Fibroblast of pulmonary artery (primary cell): ENCODE measurements at regions not wholly inside any gene's neighbourhood (a gene's known extent, or its start where the extent isn't known, plus 50 kb on each side); places are given as distances from the start of the nearest gene placed in this dataset.
"Not testable (repeated sequence)": the region's sequence is repeated elsewhere in the genome, so short reads cannot be mapped to it uniquely, and the experiment has no call there.

Experiments used
- DNase-seq: peaks from one replicate; pipeline ENCODE4 v3.0.0-alpha.2; 2010; ENCODE audit warnings: low read depth
- H3K4me3 ChIP-seq: replicated peaks from 2 replicates; pipeline ENCODE4 v1.5.1; 2011; ENCODE audit warnings: low read depth, mild to moderate bottlenecking, control low read depth, low read length, moderate library complexity
- TF ChIP-seq, protein P1 (sequence below): IDR thresholded peaks from 2 replicates; pipeline ENCODE4 v1.5.1; 2011; ENCODE audit warnings: mild to moderate bottlenecking, control low read depth, low read length, inconsistent platforms; ENCODE audit errors: missing control alignments

- H3K4me3 ChIP-seq, result no peak overlapping the region
- TF ChIP-seq, protein P1, sequence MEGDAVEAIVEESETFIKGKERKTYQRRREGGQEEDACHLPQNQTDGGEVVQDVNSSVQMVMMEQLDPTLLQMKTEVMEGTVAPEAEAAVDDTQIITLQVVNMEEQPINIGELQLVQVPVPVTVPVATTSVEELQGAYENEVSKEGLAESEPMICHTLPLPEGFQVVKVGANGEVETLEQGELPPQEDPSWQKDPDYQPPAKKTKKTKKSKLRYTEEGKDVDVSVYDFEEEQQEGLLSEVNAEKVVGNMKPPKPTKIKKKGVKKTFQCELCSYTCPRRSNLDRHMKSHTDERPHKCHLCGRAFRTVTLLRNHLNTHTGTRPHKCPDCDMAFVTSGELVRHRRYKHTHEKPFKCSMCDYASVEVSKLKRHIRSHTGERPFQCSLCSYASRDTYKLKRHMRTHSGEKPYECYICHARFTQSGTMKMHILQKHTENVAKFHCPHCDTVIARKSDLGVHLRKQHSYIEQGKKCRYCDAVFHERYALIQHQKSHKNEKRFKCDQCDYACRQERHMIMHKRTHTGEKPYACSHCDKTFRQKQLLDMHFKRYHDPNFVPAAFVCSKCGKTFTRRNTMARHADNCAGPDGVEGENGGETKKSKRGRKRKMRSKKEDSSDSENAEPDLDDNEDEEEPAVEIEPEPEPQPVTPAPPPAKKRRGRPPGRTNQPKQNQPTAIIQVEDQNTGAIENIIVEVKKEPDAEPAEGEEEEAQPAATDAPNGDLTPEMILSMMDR, result no peak
- DNase-seq, result peak; percentile 67
These were observed 56.5 kb downstream of the KCTD12 start for GRCh38 chr13:76829572-76830327.

- no peak overlapping the region for H3K4me3 ChIP-seq
- TF ChIP-seq, protein P1, result no peak
- DNase-seq, result no peak
These were observed 57.9 kb downstream of the KCTD12 start for GRCh38 chr13:76828316-76828741.

DNA sequence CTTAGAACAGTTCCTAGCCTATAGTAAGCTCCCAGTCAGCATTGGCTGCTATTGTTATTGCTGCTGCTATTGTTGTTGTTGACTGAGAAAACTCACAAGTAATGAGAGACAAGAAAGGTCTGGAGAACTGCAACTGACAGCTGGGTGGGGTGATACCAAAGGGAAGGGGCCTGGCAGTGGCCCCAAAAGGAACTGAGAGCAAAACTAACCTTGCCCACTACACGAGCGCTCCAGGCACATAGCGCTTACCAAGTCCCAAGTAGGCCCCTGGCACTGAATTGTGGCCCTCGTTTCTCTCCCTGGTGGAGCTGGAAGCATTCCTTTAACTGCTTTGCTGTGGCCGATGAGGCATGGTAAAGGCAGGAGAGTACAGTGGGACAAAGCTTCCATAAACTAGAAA is 59.7 kb downstream of the KCTD12 start:
- no peak for DNase-seq
- TF ChIP-seq, protein P1, result no peak
- no peak overlapping the region for H3K4me3 ChIP-seq

GRCh38 chr13:76825430-76825829 is 60.8 kb downstream of the KCTD12 start:
- TF ChIP-seq, protein P1, result no peak
- peak; percentile 13 for DNase-seq
- H3K4me3 ChIP-seq, result no peak overlapping the region

DNA sequence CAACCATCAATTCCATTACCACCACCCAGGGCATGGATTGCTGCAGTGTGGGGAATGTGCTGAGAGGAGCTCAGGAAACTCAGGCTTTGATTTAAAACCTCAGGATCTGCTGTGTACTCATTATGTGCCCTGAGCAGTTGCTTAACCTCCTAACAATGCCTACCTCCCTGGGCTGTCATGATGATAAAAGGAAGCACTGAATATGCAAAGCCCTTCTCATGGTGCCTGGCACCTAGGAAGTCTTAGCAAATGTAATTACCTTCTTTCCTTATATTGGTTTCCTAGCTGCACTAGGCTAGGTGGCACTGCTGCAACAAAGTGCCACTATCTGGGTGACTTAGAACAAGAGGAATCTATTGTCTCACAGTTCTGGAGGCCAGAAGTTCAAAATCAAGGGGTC is 62.2 kb downstream of the KCTD12 start:
- TF ChIP-seq, protein P1, result no peak
- DNase-seq, result no peak
- H3K4me3 ChIP-seq, result no peak overlapping the region

DNA sequence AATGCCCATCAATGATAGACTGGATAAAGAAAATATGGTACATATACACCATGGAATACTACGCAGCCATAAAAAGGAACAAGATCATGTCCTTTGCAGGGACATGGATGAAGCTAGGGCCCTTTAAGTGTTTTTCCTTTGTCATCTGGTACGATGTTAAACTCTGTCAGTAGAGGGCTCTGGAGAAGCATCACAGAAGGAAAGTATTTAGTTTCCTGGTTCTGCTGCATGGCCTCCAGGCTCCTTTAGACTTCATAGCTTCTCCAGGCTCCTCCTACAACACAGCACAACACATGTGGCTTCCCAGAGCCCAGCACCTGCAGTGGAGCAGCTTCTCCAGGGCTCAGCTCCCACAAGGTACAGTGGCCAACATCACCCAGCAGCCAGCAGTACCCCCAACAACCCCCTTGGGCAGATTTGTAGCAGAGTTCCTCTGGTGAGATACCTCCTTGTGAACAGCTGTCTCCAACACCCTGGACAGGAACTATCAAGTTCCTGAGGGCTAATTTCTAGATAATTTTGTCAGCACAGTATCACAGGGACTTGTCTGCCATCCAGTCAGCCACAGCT is 63.4 kb downstream of the KCTD12 start:
- peak; percentile 77 for DNase-seq
- H3K4me3 ChIP-seq, result no peak overlapping the region
- TF ChIP-seq, protein P1, result peak; percentile 44

GRCh38 chr13:76821222-76821621 is 65.0 kb downstream of the KCTD12 start:
- DNase-seq, H3K4me3 ChIP-seq: not testable (repeated sequence)
